ENCODE measurements at regions not wholly inside any gene's neighbourhood (a gene's known extent, or its start where the extent isn't known, plus 50 kb on each side); places are given as distances from the start of the nearest gene placed in this dataset.

- no peak for TF ChIP-seq CTCF (IDR thresholded peaks at IDR 0.05; ENCODE audit: unreplicated experiment)
- Mint-ChIP-seq H3K27ac (no peak overlapping the region), H3K4me1 (ENCODE audit: low read depth) (peaks cover 11% of the 10 kb centered on the region), H3K4me3 (ENCODE audit: low read depth) (no peak overlapping the region), H3K9me3 (ENCODE audit: low read depth) (peaks cover 21% of the 10 kb centered on the region), H3K36me3 (ENCODE audit: insufficient read depth) (peaks cover 10% of the 10 kb centered on the region), H3K27me3 (no peaks in the 10 kb centered on the region)
- DNase-seq (ENCODE audit: low spot score, unreplicated experiment), result no peak
Measured at GRCh38 chr3:18057471-18058091, 315.1 kb upstream of the TBC1D5 start.

- peaks cover 11% of the 10 kb centered on the region for H3K4me1 Mint-ChIP-seq (ENCODE audit: low read depth)
- no peak overlapping the region for H3K27ac Mint-ChIP-seq
- H3K9me3 Mint-ChIP-seq (ENCODE audit: low read depth), result peaks cover 18% of the 10 kb centered on the region
- H3K27me3 Mint-ChIP-seq, result no peaks in the 10 kb centered on the region
- DNase-seq (ENCODE audit: low spot score, unreplicated experiment), result no peak
- TF ChIP-seq CTCF (IDR thresholded peaks at IDR 0.05; ENCODE audit: unreplicated experiment), result no peak
- H3K4me3 Mint-ChIP-seq (ENCODE audit: low read depth), result no peak overlapping the region
- H3K36me3 Mint-ChIP-seq (ENCODE audit: insufficient read depth), result peaks cover 10% of the 10 kb centered on the region
Measured at GRCh38 chr3:18054625-18055024, 312.2 kb upstream of the TBC1D5 start.

- no peak for DNase-seq (ENCODE audit: low spot score, unreplicated experiment)
- Mint-ChIP-seq H3K27ac (no peak overlapping the region), H3K4me3 (ENCODE audit: low read depth) (no peak overlapping the region), H3K27me3 (no peaks in the 10 kb centered on the region), H3K9me3 (ENCODE audit: low read depth) (peaks cover 16% of the 10 kb centered on the region), H3K36me3 (ENCODE audit: insufficient read depth) (peaks cover 9% of the 10 kb centered on the region), H3K4me1 (ENCODE audit: low read depth) (no peaks in the 10 kb centered on the region)
- TF ChIP-seq CTCF (IDR thresholded peaks at IDR 0.05; ENCODE audit: unreplicated experiment), result no peak
Measured at GRCh38 chr3:18051306-18051705, 308.9 kb upstream of the TBC1D5 start.

GRCh38 chr3:18049096-18049495, 306.7 kb upstream of the TBC1D5 start:
- H3K27me3 Mint-ChIP-seq, result no peaks in the 10 kb centered on the region
- H3K9me3 Mint-ChIP-seq (ENCODE audit: low read depth), result peaks cover 2% of the 10 kb centered on the region
- H3K4me3 Mint-ChIP-seq (ENCODE audit: low read depth), result no peak overlapping the region
- no peak for DNase-seq (ENCODE audit: low spot score, unreplicated experiment)
- no peaks in the 10 kb centered on the region for H3K36me3 Mint-ChIP-seq (ENCODE audit: insufficient read depth)
- TF ChIP-seq CTCF (IDR thresholded peaks at IDR 0.05; ENCODE audit: unreplicated experiment), result no peak
- no peak overlapping the region for H3K27ac Mint-ChIP-seq
- no peaks in the 10 kb centered on the region for H3K4me1 Mint-ChIP-seq (ENCODE audit: low read depth)

GRCh38 chr3:18047052-18047451, 304.6 kb upstream of the TBC1D5 start:
- H3K36me3 Mint-ChIP-seq (ENCODE audit: insufficient read depth), result peaks cover 3% of the 10 kb centered on the region
- no peak for TF ChIP-seq CTCF (IDR thresholded peaks at IDR 0.05; ENCODE audit: unreplicated experiment)
- no peak overlapping the region for H3K4me3 Mint-ChIP-seq (ENCODE audit: low read depth)
- no peak overlapping the region for H3K27ac Mint-ChIP-seq
- no peaks in the 10 kb centered on the region for H3K9me3 Mint-ChIP-seq (ENCODE audit: low read depth)
- no peaks in the 10 kb centered on the region for H3K4me1 Mint-ChIP-seq (ENCODE audit: low read depth)
- no peak for DNase-seq (ENCODE audit: low spot score, unreplicated experiment)
- H3K27me3 Mint-ChIP-seq, result no peaks in the 10 kb centered on the region

All from progenitor cell of endocrine pancreas (in vitro differentiated cells).